GM12878 (cell line): ENCODE measurements at regions not wholly inside any gene's neighbourhood (a gene's known extent, or its start where the extent isn't known, plus 50 kb on each side); places are given as distances from the start of the nearest gene placed in this dataset.

ENCODE experiments used
- ATAC-seq: fragments of 200-7000 bp; cut with Tn5 transposase; 3 replicates; pipeline ENCODE4 v1.9.1; 2020; ENCODE audit warnings: mild to moderate bottlenecking, moderate library complexity
- BruUV-seq: library from RNA; stranded (reverse); fragments of 400-500 nt; replicated peaks from 2 replicates; lab custom pipeline; 2021; lab: Mats Ljungman, UMichigan
- CTCF ChIA-PET: fragments of 300-600 bp; sonication (Branson Sonifier 250); formaldehyde crosslinking; extraction: SDS; loops from one replicate; lab custom pipeline; 2021; ENCODE audit warnings: inconsistent platforms; lab: Yijun Ruan, JAX
- POLR2A ChIA-PET: fragments of 350-600 bp; formaldehyde crosslinking; extraction: SDS; loops from one replicate; lab custom pipeline; 2021; ENCODE audit warnings: inconsistent platforms; lab: Charles Lee
- RAD21 ChIA-PET: fragments of 300-600 bp; sonication (Branson Sonifier 250); formaldehyde crosslinking; loops from one replicate; lab custom pipeline; 2023; ENCODE audit warnings: antibody characterized with exemption; ENCODE audit not compliant: unreplicated experiment; lab: Charles Lee
- SMC1A ChIA-PET: fragments of 300-600 bp; sonication (Branson Sonifier 250); formaldehyde crosslinking; loops from one replicate; lab custom pipeline; 2023; ENCODE audit not compliant: unreplicated experiment, uncharacterized antibody; lab: Charles Lee
- DNase-seq: peaks from one replicate; pipeline ENCODE4 v3.0.0-alpha.2; 2011; ENCODE audit warnings: low read depth, low spot score
- FAIRE-seq: peaks from 3 replicates; lab custom pipeline; 2011; peaks lifted over from hg19 to GRCh38; lab: Jason Lieb, UNC
- H2AFZ ChIP-seq: 2 replicates; pipeline ENCODE4 v1.6.0; 2011; ENCODE audit warnings: low read depth, low read length, control low read depth; ENCODE audit not compliant: control insufficient read depth
- H3K27ac ChIP-seq: 2 replicates; pipeline ENCODE4 v1.5.1; 2011; ENCODE audit warnings: control low read depth; ENCODE audit not compliant: control insufficient read depth, insufficient read depth
- H3K27me3 ChIP-seq, 2 experiments: replicated peaks in 1 of 2; 2 replicates each; pipeline versions ENCODE4 v1.6.0 to v1.6.1; 2011; ENCODE audit warnings: low read length in 1 of 2; ENCODE audit not compliant: control insufficient read depth in 2 of 2, insufficient read depth in 2 of 2
- H3K36me3 ChIP-seq, 2 experiments: 2 replicates each; pipeline ENCODE4 v1.5.1; 2011; ENCODE audit warnings: low read length in 1 of 2; ENCODE audit not compliant: control insufficient read depth in 2 of 2, insufficient read depth in 2 of 2
- H3K4me1 ChIP-seq: 2 replicates; pipeline ENCODE4 v1.6.1; 2011; ENCODE audit warnings: mild to moderate bottlenecking, low read length, moderate library complexity, mixed read lengths; ENCODE audit not compliant: control insufficient read depth, insufficient read depth
- H3K4me2 ChIP-seq: 2 replicates; pipeline ENCODE4 v1.6.0; 2011; ENCODE audit warnings: control low read depth; ENCODE audit not compliant: control insufficient read depth, insufficient read depth
- H3K4me3 ChIP-seq: fragments of 200-600 bp; sonication (generic); 2 replicates; pipeline ENCODE4 v1.5.1; 2016
- H3K79me2 ChIP-seq: 2 replicates; pipeline ENCODE4 v1.6.0; 2011; ENCODE audit warnings: low read length; ENCODE audit not compliant: control insufficient read depth, insufficient read depth
- H3K9ac ChIP-seq: 2 replicates; pipeline ENCODE4 v1.8.0; 2011; ENCODE audit warnings: low read length, control low read depth, mixed read lengths; ENCODE audit not compliant: control insufficient read depth, insufficient read depth
- H3K9me3 ChIP-seq: replicated peaks from 3 replicates; pipeline ENCODE4 v1.5.1; 2011; ENCODE audit warnings: mild to moderate bottlenecking, low read length; ENCODE audit not compliant: control insufficient read depth, insufficient read depth
- H4K20me1 ChIP-seq: 2 replicates; pipeline ENCODE4 v1.6.0; 2011; ENCODE audit not compliant: control insufficient read depth, insufficient read depth
- ATF7 ChIP-seq: fragments of 450-650 bp; IDR thresholded peaks from 2 replicates; pipeline ENCODE4 v1.6.1; 2016; ENCODE audit warnings: low read depth, mild to moderate bottlenecking
- BMI1 ChIP-seq: fragments of 450-650 bp; IDR thresholded peaks from 2 replicates; pipeline ENCODE4 v1.6.1; 2016; ENCODE audit warnings: mild to moderate bottlenecking, moderate library complexity, borderline replicate concordance
- CBX3 ChIP-seq: fragments of 200-600 bp; sonication (generic); IDR thresholded peaks from 2 replicates; pipeline ENCODE4 v1.6.1; 2016; ENCODE audit warnings: low read depth, borderline replicate concordance
- HDAC6 ChIP-seq: fragments of 200-600 bp; sonication (generic); IDR thresholded peaks from one replicate; pipeline ENCODE4 v1.8.0; 2017; ENCODE audit warnings: antibody characterized with exemption; ENCODE audit not compliant: unreplicated experiment
- IRF5 ChIP-seq: fragments of 450-650 bp; IDR thresholded peaks from 2 replicates; pipeline ENCODE4 v1.6.1; 2017; ENCODE audit warnings: borderline replicate concordance
- MYB ChIP-seq: fragments of 150-350 bp; IDR thresholded peaks from 2 replicates; pipeline ENCODE4 v1.6.1; 2014; ENCODE audit warnings: mild to moderate bottlenecking, low read depth, low read length, borderline replicate concordance
- POLR2AphosphoS5 ChIP-seq: IDR thresholded peaks from 2 replicates; pipeline ENCODE4 v1.6.1; 2011; ENCODE audit warnings: mild to moderate bottlenecking, low read length, inconsistent platforms
- RCOR1 ChIP-seq: conservative IDR thresholded peaks from 2 replicates; pipeline ENCODE4 v1.6.1; 2012; ENCODE audit warnings: low read depth, low read length, improper control_type of control experiment
- REST ChIP-seq: IDR thresholded peaks from 2 replicates; pipeline ENCODE4 v1.6.1; 2012; ENCODE audit warnings: mild to moderate bottlenecking, low read depth, low read length
- STAT3 ChIP-seq: IDR thresholded peaks from 2 replicates; pipeline ENCODE4 v1.6.1; 2011; ENCODE audit warnings: low read depth, low read length, improper control_type of control experiment
- ZBTB40 ChIP-seq: fragments of 450-650 bp; IDR thresholded peaks from 2 replicates; pipeline ENCODE4 v1.6.1; 2016; ENCODE audit warnings: mild to moderate bottlenecking, moderate library complexity, borderline replicate concordance
- ZNF592 ChIP-seq: fragments of 450-650 bp; IDR thresholded peaks from 2 replicates; pipeline ENCODE4 v1.6.1; 2017; ENCODE audit warnings: mild to moderate bottlenecking, moderate library complexity
- WGBS: methylation state at CpG from one replicate; pipeline ENCODE4 v1.1.6; 2016; ENCODE audit warnings: low lambda C conversion rate; ENCODE audit not compliant: insufficient replicate concordance, insufficient coverage; ENCODE audit errors: missing lambda C conversion rate; 5-methylcytosine and 5-hydroxymethylcytosine counted together
- in situ Hi-C: fragments of 300-500 bp; cut with MboI; formaldehyde crosslinking; loops from 9 replicates; pipeline ENCODE4 v1.14.3; 2018; ENCODE audit warnings: mixed read lengths
- intact Hi-C: fragments of 100-400 bp; cut with micrococcal nuclease; formaldehyde crosslinking; loops from one replicate; pipeline ENCODE4 v1.14.2; 2022; ENCODE audit not compliant: unreplicated experiment

GRCh38 chr1:78726686-78727085 is 77.1 kb downstream of the IFI44 start:
- no peak overlapping the region for H3K27ac ChIP-seq
- H3K4me1 ChIP-seq: no peaks in the 10 kb centered on the region
- ATAC-seq (no peak), FAIRE-seq (no peak), DNase-seq (no peak)
- H3K36me3 ChIP-seq: no peaks in the 10 kb centered on the region
- SMC1A ChIA-PET: no interaction called here
- no peaks in the 10 kb centered on the region for H3K9me3 ChIP-seq
- intact Hi-C loops: no loop called here
- H3K79me2 ChIP-seq: no peaks in the 10 kb centered on the region
- no peak overlapping the region for H3K4me3 ChIP-seq
- no peak overlapping the region for H3K4me2 ChIP-seq
- no peaks in the 10 kb centered on the region for H4K20me1 ChIP-seq
- WGBS: 0% methylated on average over 1 of the region's 1 CpG
- CTCF ChIA-PET: interaction anchor here (0.6 kb wide), 1 partner anchor 1000 kb away, joined by 4 read pairs; no protein-coding TSS in a partner anchor
- POLR2A ChIA-PET: no interaction called here
- RAD21 ChIA-PET: no interaction called here
- in situ Hi-C loops: no loop called here
- no TSS peak for BruUV-seq
- no peaks in the 10 kb centered on the region for H3K27me3 ChIP-seq
- H2AFZ ChIP-seq: no peak overlapping the region
- no peak overlapping the region for H3K9ac ChIP-seq
- TF ChIP-seq IRF5 (no peak), ZBTB40 (no peak), POLR2AphosphoS5 (no peak), REST (no peak), ZNF592 (no peak), ATF7 (no peak), RCOR1 (no peak), BMI1 (no peak), STAT3 (no peak), HDAC6 (no peak), CBX3 (no peak), MYB (no peak)
